Loucy (cell line): ENCODE measurements at regions not wholly inside any gene's neighbourhood (a gene's known extent, or its start where the extent isn't known, plus 50 kb on each side); places are given as distances from the start of the nearest gene placed in this dataset.

Source experiments
- CTCF ChIP-seq: fragments of 200-600 bp; sonication (generic); conservative IDR thresholded peaks from 2 replicates; pipeline ENCODE4 v1.5.1; 2014; ENCODE audit warnings: mild to moderate bottlenecking, antibody characterized with exemption, low read length
- EZH2phosphoT487 ChIP-seq: fragments of 200-600 bp; IDR thresholded peaks from 2 replicates; pipeline ENCODE4 v1.6.1; 2018; ENCODE audit warnings: antibody characterized with exemption, mild to moderate bottlenecking, moderate library complexity, borderline replicate concordance

- TF ChIP-seq CTCF (no peak), EZH2phosphoT487 (no peak)
These were observed 60.2 kb upstream of the NFIL3 start for GRCh38 chr9:91483835-91484234.
